ENCODE measurements at regions not wholly inside any gene's neighbourhood (a gene's known extent, or its start where the extent isn't known, plus 50 kb on each side); places are given as distances from the start of the nearest gene placed in this dataset.

- no peak for TF ChIP-seq EZH2 (IDR thresholded peaks at IDR 0.05; ENCODE audit: borderline replicate concordance, low read depth, low read length, poor library complexity, severe bottlenecking)
- TF ChIP-seq CTCF (conservative IDR thresholded peaks at IDR 0.05; ENCODE audit: low read depth, low read length) = no peak
Measured at GRCh38 chr3:174363256-174363655, 495.9 kb upstream of the NAALADL2 start.

Measured in A673 (cell line).